ENCODE measurements at regions not wholly inside any gene's neighbourhood (a gene's known extent, or its start where the extent isn't known, plus 50 kb on each side); places are given as distances from the start of the nearest gene placed in this dataset.
"Not testable (repeated sequence)": the region's sequence is repeated elsewhere in the genome, so short reads cannot be mapped to it uniquely, and the experiment has no call there.

DNA sequence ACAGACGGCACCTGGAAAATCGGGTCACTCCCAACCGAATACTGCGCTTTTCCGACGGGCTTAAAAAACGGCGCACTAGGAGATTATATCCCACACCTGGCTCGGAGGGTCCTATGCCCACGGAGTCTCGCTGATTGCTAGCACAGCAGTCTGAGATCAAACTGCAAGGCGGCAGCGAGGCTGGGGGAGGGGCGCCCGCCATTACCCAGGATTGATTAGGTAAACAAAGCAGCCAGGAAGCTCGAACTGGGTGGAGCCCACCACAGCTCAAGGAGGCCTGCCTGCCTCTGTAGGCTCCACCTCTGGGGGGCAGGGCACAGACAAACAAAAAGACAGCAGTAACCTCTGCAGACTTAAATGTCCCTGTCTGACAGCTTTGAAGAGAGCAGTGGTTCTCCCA is 64.5 kb downstream of the SLC30A10 start:
- H3K9me3 ChIP-seq; intact Hi-C loops (cut with DNase I); H3K4me3 ChIP-seq; H3K27ac ChIP-seq (replicated peaks in 1 of 4); DNase-seq (ENCODE audit: extremely low spot score); H3K36me3 ChIP-seq; H3K4me1 ChIP-seq; H3K27me3 ChIP-seq: not testable (repeated sequence)
- WGBS = 86% methylated on average over 14 of the region's 16 CpGs

- no peak for TF ChIP-seq POLR2A (IDR thresholded peaks at IDR 0.05; ENCODE audit: low read depth)
- TF ChIP-seq, protein P1, sequence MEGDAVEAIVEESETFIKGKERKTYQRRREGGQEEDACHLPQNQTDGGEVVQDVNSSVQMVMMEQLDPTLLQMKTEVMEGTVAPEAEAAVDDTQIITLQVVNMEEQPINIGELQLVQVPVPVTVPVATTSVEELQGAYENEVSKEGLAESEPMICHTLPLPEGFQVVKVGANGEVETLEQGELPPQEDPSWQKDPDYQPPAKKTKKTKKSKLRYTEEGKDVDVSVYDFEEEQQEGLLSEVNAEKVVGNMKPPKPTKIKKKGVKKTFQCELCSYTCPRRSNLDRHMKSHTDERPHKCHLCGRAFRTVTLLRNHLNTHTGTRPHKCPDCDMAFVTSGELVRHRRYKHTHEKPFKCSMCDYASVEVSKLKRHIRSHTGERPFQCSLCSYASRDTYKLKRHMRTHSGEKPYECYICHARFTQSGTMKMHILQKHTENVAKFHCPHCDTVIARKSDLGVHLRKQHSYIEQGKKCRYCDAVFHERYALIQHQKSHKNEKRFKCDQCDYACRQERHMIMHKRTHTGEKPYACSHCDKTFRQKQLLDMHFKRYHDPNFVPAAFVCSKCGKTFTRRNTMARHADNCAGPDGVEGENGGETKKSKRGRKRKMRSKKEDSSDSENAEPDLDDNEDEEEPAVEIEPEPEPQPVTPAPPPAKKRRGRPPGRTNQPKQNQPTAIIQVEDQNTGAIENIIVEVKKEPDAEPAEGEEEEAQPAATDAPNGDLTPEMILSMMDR (IDR thresholded peaks at IDR 0.05) = no peak
- no peak for TF ChIP-seq POLR2AphosphoS5 (IDR thresholded peaks at IDR 0.05)
- TF ChIP-seq EP300 (IDR thresholded peaks at IDR 0.05) = no peak
- no peaks in the 10 kb centered on the region for H3K36me3 ChIP-seq
- no peak overlapping the region for H3K27ac ChIP-seq (replicated peaks in 1 of 4)
- no peaks in the 10 kb centered on the region for H3K27me3 ChIP-seq
- H3K4me3 ChIP-seq = no peak overlapping the region
- intact Hi-C loops (cut with DNase I) = no loop called here
- 0% methylated on average over 1 of the region's 1 CpG for WGBS
- H3K9me3 ChIP-seq = no peaks in the 10 kb centered on the region
- no peak for DNase-seq (ENCODE audit: extremely low spot score)
- H3K4me1 ChIP-seq = no peaks in the 10 kb centered on the region
These were observed 66.0 kb downstream of the SLC30A10 start for GRCh38 chr1:219862366-219862765.

DNA sequence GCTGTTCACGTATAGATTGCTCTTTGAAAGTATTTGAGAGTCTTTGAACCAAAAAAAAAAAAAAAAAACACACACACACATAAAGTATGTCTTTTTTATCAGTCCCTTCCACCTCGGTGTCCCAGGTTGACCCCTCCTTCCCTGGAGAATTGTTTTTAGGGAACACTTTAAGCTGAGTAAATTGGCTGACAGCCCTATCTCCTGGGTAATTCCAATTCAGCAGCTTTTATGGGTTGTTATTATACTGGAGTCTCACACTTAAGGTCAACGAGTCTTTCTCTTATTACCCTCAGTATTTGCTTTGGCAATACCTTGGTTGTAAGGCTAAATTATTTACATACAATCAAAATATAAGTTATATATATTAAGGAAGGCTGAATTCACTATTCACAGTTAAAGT is 69.4 kb downstream of the SLC30A10 start:
- no peak overlapping the region for H3K4me3 ChIP-seq
- no peaks in the 10 kb centered on the region for H3K36me3 ChIP-seq
- intact Hi-C loops (cut with DNase I) = no loop called here
- no peaks in the 10 kb centered on the region for H3K27me3 ChIP-seq
- no peak for DNase-seq (ENCODE audit: extremely low spot score)
- WGBS = 71% methylated on average over 3 of the region's 3 CpGs
- no peaks in the 10 kb centered on the region for H3K4me1 ChIP-seq
- TF ChIP-seq POLR2A (IDR thresholded peaks at IDR 0.05; ENCODE audit: low read depth) (no peak), POLR2AphosphoS5 (IDR thresholded peaks at IDR 0.05) (no peak), EP300 (IDR thresholded peaks at IDR 0.05) (no peak)
- TF ChIP-seq, protein P1 (IDR thresholded peaks at IDR 0.05) = no peak
- no peak overlapping the region for H3K27ac ChIP-seq (replicated peaks in 1 of 4)
- no peaks in the 10 kb centered on the region for H3K9me3 ChIP-seq

DNA sequence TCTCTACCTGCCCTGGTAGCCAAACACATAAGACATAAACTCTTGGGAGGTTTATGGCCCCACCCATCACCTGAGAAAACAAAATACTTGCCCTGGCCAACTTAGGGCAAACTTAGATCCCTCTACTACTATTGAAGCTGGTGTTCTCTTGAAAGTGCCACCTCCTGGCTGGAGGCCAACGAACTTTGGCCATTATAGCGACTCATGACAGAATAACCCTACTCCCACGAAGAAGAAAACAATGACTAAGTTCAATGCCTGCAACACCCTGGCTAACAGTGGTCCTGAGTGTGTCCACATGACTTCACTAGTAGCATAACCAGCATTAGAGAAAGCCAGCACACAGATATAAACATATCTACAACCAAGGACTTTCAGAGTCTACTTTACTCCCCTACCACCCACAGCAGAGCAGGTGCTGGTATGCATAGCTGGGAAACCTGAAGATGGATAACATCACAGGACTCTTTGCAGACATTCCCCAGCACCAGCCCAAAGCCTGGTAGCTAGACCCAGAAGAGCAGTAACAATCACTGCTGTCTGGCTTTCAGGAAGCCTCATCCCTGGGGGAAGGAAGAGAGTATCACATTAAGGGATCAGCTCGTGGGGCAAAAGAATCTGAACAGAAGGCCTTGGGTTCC is 81.0 kb downstream of the SLC30A10 start:
- TF ChIP-seq POLR2AphosphoS5 (IDR thresholded peaks at IDR 0.05) (no peak), EP300 (IDR thresholded peaks at IDR 0.05) (no peak), POLR2A (IDR thresholded peaks at IDR 0.05; ENCODE audit: low read depth) (no peak)
- TF ChIP-seq, protein P1 (IDR thresholded peaks at IDR 0.05) = no peak
- Histone ChIP-seq H3K27me3 (no peaks in the 10 kb centered on the region), H3K36me3 (no peaks in the 10 kb centered on the region), H3K4me1 (no peaks in the 10 kb centered on the region), H3K4me3 (no peak overlapping the region), H3K27ac (replicated peaks in 1 of 4) (no peak overlapping the region), H3K9me3 (peaks cover 0 to 20% (median 2%) of the 10 kb centered on the region in 4 donors)
- WGBS = 81% methylated on average over 3 of the region's 4 CpGs
- intact Hi-C loops (cut with DNase I) = no loop called here
- no peak for DNase-seq (ENCODE audit: extremely low spot score)

DNA sequence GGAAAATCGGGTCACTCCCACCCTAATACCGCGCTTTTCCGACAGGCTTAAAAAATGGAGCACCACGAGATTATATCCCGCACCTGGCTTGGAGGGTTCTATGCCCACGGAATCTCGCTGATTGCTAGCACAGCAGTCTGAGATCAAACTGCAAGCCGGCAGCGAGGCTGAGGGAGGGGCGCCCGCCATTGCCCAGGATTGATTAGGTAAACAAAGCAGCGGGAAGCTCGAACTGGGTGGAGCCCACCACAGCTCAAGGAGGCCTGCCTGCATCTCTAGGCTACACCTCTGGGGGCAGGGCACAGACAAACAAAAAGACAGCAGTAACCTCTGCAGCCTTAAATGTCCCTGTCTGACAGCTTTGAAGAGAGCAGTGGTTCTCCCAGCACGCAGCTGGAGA is 88.8 kb downstream of the SLC30A10 start:
- H3K4me1 ChIP-seq; H3K27ac ChIP-seq (replicated peaks in 1 of 4); H3K36me3 ChIP-seq; H3K9me3 ChIP-seq; intact Hi-C loops (cut with DNase I); DNase-seq (ENCODE audit: extremely low spot score); H3K4me3 ChIP-seq: not testable (repeated sequence)
- H3K27me3 ChIP-seq = peaks cover 0 to 30% (median 0%) of the 10 kb centered on the region in 4 donors
- WGBS = 65% methylated on average over 14 of the region's 15 CpGs

GRCh38 chr1:219837994-219838294 is 90.4 kb downstream of the SLC30A10 start:
- H3K4me3 ChIP-seq = no peak overlapping the region
- 80% methylated on average over 2 of the region's 2 CpGs for WGBS
- DNase-seq (ENCODE audit: extremely low spot score) = no peak
- peaks cover 0 to 30% (median 0%) of the 10 kb centered on the region in 4 donors for H3K27me3 ChIP-seq
- no peak overlapping the region for H3K27ac ChIP-seq (replicated peaks in 1 of 4)
- no peaks in the 10 kb centered on the region for H3K4me1 ChIP-seq
- no peak for TF ChIP-seq EP300 (IDR thresholded peaks at IDR 0.05)
- intact Hi-C loops (cut with DNase I) = no loop called here
- H3K36me3 ChIP-seq = no peaks in the 10 kb centered on the region
- no peaks in the 10 kb centered on the region for H3K9me3 ChIP-seq

All from esophagus muscularis mucosa (tissue), 4 donors.